BLaER1 (cell line): ENCODE measurements at regions not wholly inside any gene's neighbourhood (a gene's known extent, or its start where the extent isn't known, plus 50 kb on each side); places are given as distances from the start of the nearest gene placed in this dataset.

Experiments
- H3K27ac ChIP-seq: shearing (Covaris generic); formaldehyde crosslinking; 2 replicates; pipeline ENCODE4 v1.8.1; 2022
- H3K27me3 ChIP-seq: shearing (Covaris generic); formaldehyde crosslinking; 2 replicates; pipeline ENCODE4 v1.8.1; 2022
- H3K36me3 ChIP-seq: shearing (Covaris generic); formaldehyde crosslinking; 2 replicates; pipeline ENCODE4 v1.8.1; 2022
- H3K4me1 ChIP-seq: shearing (Covaris generic); formaldehyde crosslinking; 2 replicates; pipeline ENCODE4 v1.8.1; 2022
- H3K4me2 ChIP-seq: shearing (Covaris generic); formaldehyde crosslinking; 2 replicates; pipeline ENCODE4 v1.8.1; 2022
- H3K4me3 ChIP-seq: shearing (Covaris generic); formaldehyde crosslinking; 2 replicates; pipeline ENCODE4 v1.8.1; 2022
- H3K9ac ChIP-seq: shearing (Covaris generic); formaldehyde crosslinking; 2 replicates; pipeline ENCODE4 v1.8.1; 2022
- H3K9me3 ChIP-seq: shearing (Covaris generic); formaldehyde crosslinking; 2 replicates; pipeline ENCODE4 v1.8.1; 2022
- H4K20me1 ChIP-seq: shearing (Covaris generic); formaldehyde crosslinking; 2 replicates; pipeline ENCODE4 v1.8.1; 2022
- Cebpa-rat ChIP-seq: shearing (Covaris generic); IDR thresholded peaks from 2 replicates; pipeline ENCODE4 v1.8.1; 2022

DNA sequence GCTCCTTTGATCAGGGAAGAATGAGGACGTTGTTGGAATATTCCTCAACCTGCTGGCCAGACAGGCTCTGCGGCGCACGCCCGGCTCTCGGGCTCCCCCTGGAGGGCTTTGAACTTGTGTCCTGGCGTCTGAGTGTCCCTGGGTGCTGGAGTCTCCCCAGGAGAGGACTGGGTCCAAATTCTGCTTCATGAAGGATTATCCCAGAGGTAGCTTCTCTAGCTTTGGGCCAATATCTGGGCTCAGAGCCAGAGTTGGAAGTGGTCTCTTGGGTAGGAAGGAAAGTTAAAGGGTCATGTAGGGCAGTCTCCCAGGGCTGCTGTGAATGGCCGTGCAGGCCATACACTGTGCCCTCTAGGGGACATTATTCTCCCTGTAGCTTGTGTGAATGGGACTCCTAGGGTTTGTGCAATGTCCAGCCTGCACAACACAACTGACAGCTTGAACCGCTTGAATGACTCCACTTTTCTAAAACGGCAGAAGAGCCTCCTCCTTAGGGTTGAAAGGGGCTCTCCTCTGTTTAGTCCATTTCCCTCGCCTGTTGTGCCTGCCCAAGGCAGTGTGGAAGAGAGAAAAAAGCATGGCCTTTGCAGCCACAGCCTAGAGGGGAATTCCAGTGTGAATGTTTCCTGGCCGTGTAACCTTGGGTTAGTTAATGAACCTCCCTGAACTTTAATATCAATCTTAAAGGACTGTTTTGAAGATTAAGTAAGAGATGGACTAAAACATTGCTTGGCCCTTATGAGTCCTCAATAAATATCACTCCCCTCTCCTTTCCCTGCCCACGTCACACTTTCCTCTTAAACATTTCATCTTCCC, 111.2 kb upstream of the THY1 start:
- H3K4me1 ChIP-seq = no peaks in the 10 kb centered on the region
- no peak for TF ChIP-seq Cebpa-rat
- H4K20me1 ChIP-seq = no peaks in the 10 kb centered on the region
- no peak overlapping the region for H3K4me3 ChIP-seq
- H3K4me2 ChIP-seq = no peak overlapping the region
- no peak overlapping the region for H3K9ac ChIP-seq
- no peak overlapping the region for H3K27ac ChIP-seq
- no peaks in the 10 kb centered on the region for H3K9me3 ChIP-seq
- no peaks in the 10 kb centered on the region for H3K36me3 ChIP-seq
- H3K27me3 ChIP-seq = no peaks in the 10 kb centered on the region

DNA sequence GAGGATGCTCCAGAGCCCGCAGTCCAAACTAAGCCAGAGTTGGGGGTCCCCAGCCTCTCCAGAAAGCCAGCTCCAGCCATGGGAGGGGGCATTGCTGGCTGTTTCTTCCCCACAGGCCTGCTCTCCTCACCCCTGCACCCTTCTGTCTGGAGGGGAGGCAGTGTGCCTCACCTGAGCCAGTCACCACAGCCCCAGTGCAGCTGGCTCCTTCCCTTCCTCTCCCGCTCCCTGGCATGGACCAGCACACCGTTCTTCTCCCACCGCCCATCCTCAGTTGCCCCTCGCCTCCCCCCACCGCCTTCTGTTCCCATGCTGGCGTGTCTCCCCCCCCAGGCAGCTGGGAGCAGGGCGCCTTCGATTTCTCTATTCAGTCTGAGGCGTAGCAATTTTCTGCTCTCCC, 110.5 kb upstream of the THY1 start:
- H3K27me3 ChIP-seq = no peaks in the 10 kb centered on the region
- TF ChIP-seq Cebpa-rat = no peak
- H3K36me3 ChIP-seq = no peaks in the 10 kb centered on the region
- H3K9ac ChIP-seq = no peak overlapping the region
- no peaks in the 10 kb centered on the region for H3K4me1 ChIP-seq
- H4K20me1 ChIP-seq = no peaks in the 10 kb centered on the region
- H3K4me3 ChIP-seq = no peak overlapping the region
- H3K4me2 ChIP-seq = no peak overlapping the region
- H3K27ac ChIP-seq = no peak overlapping the region
- H3K9me3 ChIP-seq = no peaks in the 10 kb centered on the region

DNA sequence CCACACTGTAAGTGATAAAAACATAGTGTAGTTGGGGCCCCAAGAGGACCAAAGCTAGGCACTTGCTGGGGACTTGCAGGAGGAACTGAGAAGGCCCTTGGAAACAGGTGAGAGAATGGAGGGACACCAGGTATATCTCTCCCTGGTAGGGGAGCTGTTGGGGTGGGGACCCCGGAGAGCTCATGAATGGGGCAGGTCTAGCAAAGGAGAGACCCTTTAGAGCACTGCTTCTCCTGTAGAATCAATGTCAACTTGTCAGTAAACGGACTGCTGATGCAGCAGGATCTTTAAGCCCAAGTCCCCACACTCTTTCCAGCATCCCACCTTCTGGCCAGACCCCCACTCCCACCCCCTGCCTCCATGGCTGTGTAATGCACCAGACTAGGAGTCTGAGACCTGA, 109.6 kb upstream of the THY1 start:
- no peak overlapping the region for H3K4me3 ChIP-seq
- H4K20me1 ChIP-seq = no peaks in the 10 kb centered on the region
- H3K27me3 ChIP-seq = no peaks in the 10 kb centered on the region
- no peaks in the 10 kb centered on the region for H3K4me1 ChIP-seq
- H3K27ac ChIP-seq = no peak overlapping the region
- H3K4me2 ChIP-seq = no peak overlapping the region
- no peak for TF ChIP-seq Cebpa-rat
- no peak overlapping the region for H3K9ac ChIP-seq
- no peaks in the 10 kb centered on the region for H3K36me3 ChIP-seq
- no peaks in the 10 kb centered on the region for H3K9me3 ChIP-seq

DNA sequence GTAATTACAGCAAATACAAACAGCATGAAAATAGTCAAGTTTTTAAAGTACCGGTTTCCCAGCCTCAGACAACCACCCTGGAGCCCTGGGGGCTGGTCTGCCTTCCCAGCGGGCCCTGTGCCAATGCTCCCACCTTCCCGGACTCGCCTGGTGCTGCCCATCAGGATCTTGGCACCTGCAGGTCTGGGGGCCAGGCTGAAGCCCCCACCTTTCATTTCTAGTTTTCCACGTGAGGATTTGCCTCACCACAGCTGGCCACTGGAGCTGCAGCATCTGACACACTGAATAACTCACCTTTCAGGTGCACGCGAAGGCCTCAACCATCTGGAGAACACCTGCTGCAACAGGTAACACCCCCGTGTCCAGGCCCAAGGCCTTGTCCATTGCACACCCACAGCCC, 108.7 kb upstream of the THY1 start:
- Histone ChIP-seq H3K9me3 (no peaks in the 10 kb centered on the region), H4K20me1 (no peaks in the 10 kb centered on the region), H3K4me3 (no peak overlapping the region), H3K36me3 (no peaks in the 10 kb centered on the region), H3K9ac (no peak overlapping the region), H3K4me2 (no peak overlapping the region), H3K4me1 (no peaks in the 10 kb centered on the region), H3K27ac (no peak overlapping the region), H3K27me3 (no peaks in the 10 kb centered on the region)
- TF ChIP-seq Cebpa-rat = no peak

DNA sequence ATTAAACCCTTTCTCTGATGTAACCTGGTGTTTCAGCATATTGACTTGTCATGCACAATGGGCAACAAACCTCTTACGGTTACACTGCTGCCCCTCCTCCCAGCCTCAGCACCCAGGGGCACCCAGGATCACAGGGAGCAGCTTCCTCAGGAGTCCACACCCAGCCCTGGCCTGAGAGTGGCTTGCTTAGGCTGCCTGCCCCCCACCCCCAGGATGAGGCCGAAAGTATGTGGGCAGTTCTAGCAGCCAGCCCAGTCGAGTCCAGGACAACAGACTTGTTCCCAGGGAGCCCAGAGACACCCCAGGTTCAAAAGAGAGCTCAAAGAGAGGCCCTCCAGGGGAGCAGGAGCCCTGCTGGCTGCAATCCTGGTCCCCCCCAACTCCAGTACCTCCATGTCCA, 108.1 kb upstream of the THY1 start:
- no peak overlapping the region for H3K4me3 ChIP-seq
- no peaks in the 10 kb centered on the region for H4K20me1 ChIP-seq
- TF ChIP-seq Cebpa-rat = no peak
- H3K4me2 ChIP-seq = no peak overlapping the region
- H3K36me3 ChIP-seq = no peaks in the 10 kb centered on the region
- no peaks in the 10 kb centered on the region for H3K9me3 ChIP-seq
- no peak overlapping the region for H3K9ac ChIP-seq
- no peaks in the 10 kb centered on the region for H3K4me1 ChIP-seq
- H3K27me3 ChIP-seq = no peaks in the 10 kb centered on the region
- no peak overlapping the region for H3K27ac ChIP-seq

DNA sequence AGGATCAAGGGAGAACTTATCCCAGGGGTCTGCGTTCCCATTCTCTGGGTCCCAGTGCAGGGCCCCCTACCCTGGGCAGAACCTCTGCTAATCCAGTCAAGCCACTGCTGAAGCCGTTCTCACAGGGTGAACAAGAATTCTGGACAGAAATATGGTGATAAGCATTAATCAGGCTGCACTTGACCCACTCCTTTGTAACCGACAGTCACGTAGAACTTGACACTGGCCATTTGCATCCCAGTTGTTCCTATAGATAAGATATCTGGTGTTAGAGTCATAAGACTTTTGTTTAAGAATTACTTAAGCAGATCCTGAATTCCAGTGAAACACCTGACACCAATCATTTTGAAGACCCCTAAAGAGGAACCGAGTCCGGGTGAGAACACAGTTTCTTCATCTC, 107.5 kb upstream of the THY1 start:
- Histone ChIP-seq H3K9ac (no peak overlapping the region), H3K4me3 (no peak overlapping the region), H3K27me3 (no peaks in the 10 kb centered on the region), H4K20me1 (no peaks in the 10 kb centered on the region), H3K4me1 (no peaks in the 10 kb centered on the region), H3K4me2 (no peak overlapping the region), H3K27ac (no peak overlapping the region), H3K9me3 (no peaks in the 10 kb centered on the region), H3K36me3 (no peaks in the 10 kb centered on the region)
- TF ChIP-seq Cebpa-rat = no peak

DNA sequence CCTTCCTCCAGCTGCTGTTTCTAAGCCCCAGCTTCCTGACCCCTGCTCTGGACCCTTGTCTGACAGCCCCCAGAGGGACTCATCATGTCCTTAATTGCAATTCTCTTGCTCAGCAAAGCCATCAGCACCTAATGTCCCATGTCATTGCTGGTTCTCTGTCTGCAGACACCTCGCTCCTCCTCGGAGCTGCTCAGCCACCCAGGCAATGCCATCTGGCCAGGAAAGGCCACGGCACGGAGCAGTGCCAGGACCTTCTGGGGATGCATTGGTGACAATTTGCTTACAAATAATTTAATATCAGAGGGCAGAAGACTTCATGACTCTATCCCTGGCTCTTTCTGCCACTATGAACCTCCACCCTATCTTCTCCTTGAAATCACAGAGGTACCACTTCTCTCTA, 107.0 kb upstream of the THY1 start:
- Histone ChIP-seq H3K4me1 (no peaks in the 10 kb centered on the region), H3K9me3 (no peaks in the 10 kb centered on the region), H3K9ac (no peak overlapping the region), H3K27ac (no peak overlapping the region), H3K4me3 (no peak overlapping the region), H4K20me1 (no peaks in the 10 kb centered on the region), H3K36me3 (no peaks in the 10 kb centered on the region), H3K4me2 (no peak overlapping the region), H3K27me3 (no peaks in the 10 kb centered on the region)
- no peak for TF ChIP-seq Cebpa-rat

DNA sequence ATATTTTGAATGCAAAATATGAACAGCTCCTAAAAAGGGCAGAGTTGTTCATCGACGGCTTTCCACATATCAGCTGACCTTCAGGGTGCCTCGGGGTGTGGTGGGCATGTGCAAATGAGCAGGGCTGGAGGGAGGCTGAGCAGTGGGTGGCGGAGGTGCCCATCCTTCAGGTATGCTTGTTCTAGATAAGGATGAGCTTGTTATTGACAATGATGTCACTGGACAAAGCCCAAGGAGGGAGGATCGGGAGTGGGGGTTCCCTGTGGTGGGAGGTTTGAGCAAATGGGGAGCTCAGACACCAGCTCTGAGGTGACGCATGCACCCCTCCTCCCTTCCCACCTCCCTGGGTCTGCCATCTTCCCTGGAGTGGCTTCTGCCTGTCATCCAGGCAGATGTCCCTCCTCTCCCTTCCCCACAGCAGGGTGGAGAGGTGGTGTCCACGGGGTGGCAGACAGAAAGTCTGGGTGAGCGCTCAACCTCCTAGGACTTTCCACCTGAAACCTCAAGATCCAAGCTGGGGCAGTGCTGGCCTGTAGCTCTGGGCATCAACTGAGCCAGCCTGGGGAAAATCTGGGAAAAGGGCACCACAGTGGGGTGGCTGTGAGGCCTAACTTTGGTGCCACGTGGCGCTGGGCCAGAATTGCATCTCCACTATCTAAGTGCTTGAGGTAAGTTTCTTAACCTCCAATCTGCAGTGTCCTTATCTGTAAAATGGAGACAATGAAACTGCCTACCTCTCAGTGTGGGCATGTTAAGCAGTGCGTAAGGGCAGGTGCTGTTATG, 106.3 kb upstream of the THY1 start:
- Histone ChIP-seq H3K4me3 (no peak overlapping the region), H3K36me3 (no peaks in the 10 kb centered on the region), H3K9ac (no peak overlapping the region), H3K4me1 (no peaks in the 10 kb centered on the region), H3K27me3 (no peaks in the 10 kb centered on the region), H3K27ac (no peak overlapping the region), H3K9me3 (no peaks in the 10 kb centered on the region), H4K20me1 (no peaks in the 10 kb centered on the region), H3K4me2 (no peak overlapping the region)
- TF ChIP-seq Cebpa-rat = no peak

DNA sequence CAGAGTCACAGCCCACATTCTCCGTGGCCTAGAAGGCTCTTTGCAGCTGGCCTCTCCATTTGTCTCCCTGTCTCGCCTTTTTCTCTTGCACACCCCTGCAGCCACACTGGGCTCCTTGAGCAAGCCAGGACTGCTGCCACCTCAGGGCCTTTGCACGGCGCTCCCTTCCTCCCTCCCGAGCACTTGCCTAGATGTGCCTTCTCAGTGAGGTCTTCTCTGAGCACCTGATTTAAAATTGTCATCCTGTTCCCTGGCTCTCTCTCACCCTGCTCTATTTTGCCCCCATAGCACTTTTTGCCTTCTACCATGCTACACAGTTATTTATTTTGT, 102.9 kb upstream of the THY1 start:
- no peak overlapping the region for H3K4me3 ChIP-seq
- no peak overlapping the region for H3K9ac ChIP-seq
- H3K4me2 ChIP-seq = no peak overlapping the region
- no peaks in the 10 kb centered on the region for H3K27me3 ChIP-seq
- TF ChIP-seq Cebpa-rat = no peak
- H3K4me1 ChIP-seq = no peaks in the 10 kb centered on the region
- no peaks in the 10 kb centered on the region for H4K20me1 ChIP-seq
- no peaks in the 10 kb centered on the region for H3K36me3 ChIP-seq
- H3K27ac ChIP-seq = no peak overlapping the region
- H3K9me3 ChIP-seq = no peaks in the 10 kb centered on the region

DNA sequence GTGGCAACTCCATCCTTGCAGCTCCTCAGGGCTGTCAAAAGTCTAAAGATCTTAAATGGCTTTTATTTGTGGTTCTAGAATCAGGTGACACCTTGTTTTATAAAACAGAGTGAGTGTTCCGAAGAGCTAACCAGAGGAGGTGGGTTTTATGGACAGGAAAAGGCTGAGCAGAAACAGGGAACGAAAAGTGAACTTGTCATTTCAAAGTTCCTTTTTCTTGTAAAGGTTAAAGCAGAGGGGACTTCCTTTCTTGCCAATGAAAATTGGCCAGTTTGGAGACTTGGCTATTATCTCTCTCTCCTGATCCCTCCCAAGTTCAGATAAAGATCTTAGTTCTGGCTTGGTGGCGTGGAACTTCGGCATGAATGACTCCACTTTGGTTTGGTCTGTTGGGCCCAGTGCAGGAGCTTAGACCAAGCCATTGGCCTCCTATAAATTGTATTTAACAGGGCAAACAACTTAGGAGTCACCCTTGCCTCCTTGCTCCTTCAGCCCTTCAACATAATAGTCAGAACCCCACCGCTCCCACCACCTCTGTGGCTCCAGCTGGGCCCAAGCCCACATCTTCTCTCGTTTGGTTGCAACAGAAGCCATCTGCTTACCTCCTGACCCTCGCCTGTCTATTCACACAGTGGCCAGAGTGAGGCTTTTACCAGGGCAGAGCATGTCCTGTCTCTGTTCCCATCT, 102.4 kb upstream of the THY1 start:
- Histone ChIP-seq H4K20me1 (no peaks in the 10 kb centered on the region), H3K36me3 (no peaks in the 10 kb centered on the region), H3K9me3 (no peaks in the 10 kb centered on the region), H3K4me1 (no peaks in the 10 kb centered on the region), H3K4me2 (no peak overlapping the region), H3K4me3 (no peak overlapping the region), H3K27me3 (no peaks in the 10 kb centered on the region), H3K27ac (no peak overlapping the region), H3K9ac (no peak overlapping the region)
- no peak for TF ChIP-seq Cebpa-rat
